ENCODE measurements at regions not wholly inside any gene's neighbourhood (a gene's known extent, or its start where the extent isn't known, plus 50 kb on each side); places are given as distances from the start of the nearest gene placed in this dataset.

DNA sequence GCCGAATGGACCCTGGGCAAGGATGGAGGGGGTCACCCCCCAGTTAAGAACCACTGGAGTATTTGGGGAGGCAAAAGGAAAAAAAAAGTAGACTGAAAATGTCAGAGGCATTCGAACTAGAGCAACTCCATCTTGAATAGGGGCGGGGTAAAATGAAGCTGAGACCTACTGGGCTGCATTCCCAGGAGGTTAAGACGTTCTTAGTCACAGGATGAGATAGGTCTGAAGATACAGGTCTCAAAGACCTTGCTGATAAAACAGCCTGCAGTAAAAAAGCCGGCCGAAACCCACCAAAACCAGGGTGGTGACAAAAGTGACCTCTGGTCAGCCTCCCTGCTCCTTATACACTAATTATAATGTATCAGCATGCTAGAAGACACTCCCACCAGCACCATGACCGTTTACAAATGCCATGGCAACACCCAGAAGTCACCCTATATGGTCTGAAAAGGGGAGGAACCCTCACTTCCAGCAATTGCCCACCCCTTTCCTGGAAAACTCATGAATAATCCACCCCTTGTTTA, 70.4 kb upstream of the KCNG1 start (continued):
- TF ChIP-seq JUN (IDR thresholded peaks at IDR 0.05; ENCODE audit: borderline replicate concordance, low read depth, low read length) (no peak), JUN (CRISPR knock-in tag; IDR thresholded peaks at IDR 0.05; ENCODE audit: borderline replicate concordance) (no peak), ZFPM2 (CRISPR knock-in tag; IDR thresholded peaks at IDR 0.05) (no peak), POLR2AphosphoS5 (IDR thresholded peaks at IDR 0.05; ENCODE audit: control insufficient read depth, insufficient read depth, low read depth, low read length) (no peak), WHSC1 (IDR thresholded peaks at IDR 0.05; ENCODE audit: low read length) (no peak), SREBF1 (IDR thresholded peaks at IDR 0.05; ENCODE audit: borderline replicate concordance, low read depth, low read length) (no peak), TEAD4 (IDR thresholded peaks at IDR 0.05; ENCODE audit: low read length) (no peak), TEAD4 (CRISPR knock-in tag; IDR thresholded peaks at IDR 0.05; ENCODE audit: borderline replicate concordance) (no peak), FIP1L1 (IDR thresholded peaks at IDR 0.05; ENCODE audit: low read depth, low read length, poor library complexity, severe bottlenecking) (no peak), RB1 (IDR thresholded peaks at IDR 0.05; ENCODE audit: low read depth) (no peak), CBFA2T2 (conservative IDR thresholded peaks at IDR 0.05) (no peak), ZNF316 (IDR thresholded peaks at IDR 0.05) (no peak), SNIP1 (IDR thresholded peaks at IDR 0.05; ENCODE audit: low read depth) (no peak), PTRF (tag; IDR thresholded peaks at IDR 0.05) (no peak)
- TF ChIP-seq, protein P1, sequence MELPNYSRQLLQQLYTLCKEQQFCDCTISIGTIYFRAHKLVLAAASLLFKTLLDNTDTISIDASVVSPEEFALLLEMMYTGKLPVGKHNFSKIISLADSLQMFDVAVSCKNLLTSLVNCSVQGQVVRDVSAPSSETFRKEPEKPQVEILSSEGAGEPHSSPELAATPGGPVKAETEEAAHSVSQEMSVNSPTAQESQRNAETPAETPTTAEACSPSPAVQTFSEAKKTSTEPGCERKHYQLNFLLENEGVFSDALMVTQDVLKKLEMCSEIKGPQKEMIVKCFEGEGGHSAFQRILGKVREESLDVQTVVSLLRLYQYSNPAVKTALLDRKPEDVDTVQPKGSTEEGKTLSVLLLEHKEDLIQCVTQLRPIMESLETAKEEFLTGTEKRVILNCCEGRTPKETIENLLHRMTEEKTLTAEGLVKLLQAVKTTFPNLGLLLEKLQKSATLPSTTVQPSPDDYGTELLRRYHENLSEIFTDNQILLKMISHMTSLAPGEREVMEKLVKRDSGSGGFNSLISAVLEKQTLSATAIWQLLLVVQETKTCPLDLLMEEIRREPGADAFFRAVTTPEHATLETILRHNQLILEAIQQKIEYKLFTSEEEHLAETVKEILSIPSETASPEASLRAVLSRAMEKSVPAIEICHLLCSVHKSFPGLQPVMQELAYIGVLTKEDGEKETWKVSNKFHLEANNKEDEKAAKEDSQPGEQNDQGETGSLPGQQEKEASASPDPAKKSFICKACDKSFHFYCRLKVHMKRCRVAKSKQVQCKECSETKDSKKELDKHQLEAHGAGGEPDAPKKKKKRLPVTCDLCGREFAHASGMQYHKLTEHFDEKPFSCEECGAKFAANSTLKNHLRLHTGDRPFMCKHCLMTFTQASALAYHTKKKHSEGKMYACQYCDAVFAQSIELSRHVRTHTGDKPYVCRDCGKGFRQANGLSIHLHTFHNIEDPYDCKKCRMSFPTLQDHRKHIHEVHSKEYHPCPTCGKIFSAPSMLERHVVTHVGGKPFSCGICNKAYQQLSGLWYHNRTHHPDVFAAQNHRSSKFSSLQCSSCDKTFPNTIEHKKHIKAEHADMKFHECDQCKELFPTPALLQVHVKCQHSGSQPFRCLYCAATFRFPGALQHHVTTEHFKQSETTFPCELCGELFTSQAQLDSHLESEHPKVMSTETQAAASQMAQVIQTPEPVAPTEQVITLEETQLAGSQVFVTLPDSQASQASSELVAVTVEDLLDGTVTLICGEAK (IDR thresholded peaks at IDR 0.05): no peak
- TF ChIP-seq, protein P1 (CRISPR knock-in tag; IDR thresholded peaks at IDR 0.05): no peak
- TF ChIP-seq, protein P2, sequence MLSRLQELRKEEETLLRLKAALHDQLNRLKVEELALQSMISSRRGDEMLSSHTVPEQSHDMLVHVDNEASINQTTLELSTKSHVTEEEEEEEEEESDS (CRISPR knock-in tag; IDR thresholded peaks at IDR 0.05): no peak
- TF ChIP-seq, protein P3, sequence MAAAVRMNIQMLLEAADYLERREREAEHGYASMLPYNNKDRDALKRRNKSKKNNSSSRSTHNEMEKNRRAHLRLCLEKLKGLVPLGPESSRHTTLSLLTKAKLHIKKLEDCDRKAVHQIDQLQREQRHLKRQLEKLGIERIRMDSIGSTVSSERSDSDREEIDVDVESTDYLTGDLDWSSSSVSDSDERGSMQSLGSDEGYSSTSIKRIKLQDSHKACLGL (CRISPR knock-in tag; IDR thresholded peaks at IDR 0.05; ENCODE audit: borderline replicate concordance, poor library complexity, severe bottlenecking): no peak
- TF ChIP-seq, protein P4, sequence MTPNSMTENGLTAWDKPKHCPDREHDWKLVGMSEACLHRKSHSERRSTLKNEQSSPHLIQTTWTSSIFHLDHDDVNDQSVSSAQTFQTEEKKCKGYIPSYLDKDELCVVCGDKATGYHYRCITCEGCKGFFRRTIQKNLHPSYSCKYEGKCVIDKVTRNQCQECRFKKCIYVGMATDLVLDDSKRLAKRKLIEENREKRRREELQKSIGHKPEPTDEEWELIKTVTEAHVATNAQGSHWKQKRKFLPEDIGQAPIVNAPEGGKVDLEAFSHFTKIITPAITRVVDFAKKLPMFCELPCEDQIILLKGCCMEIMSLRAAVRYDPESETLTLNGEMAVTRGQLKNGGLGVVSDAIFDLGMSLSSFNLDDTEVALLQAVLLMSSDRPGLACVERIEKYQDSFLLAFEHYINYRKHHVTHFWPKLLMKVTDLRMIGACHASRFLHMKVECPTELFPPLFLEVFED (CRISPR knock-in tag; conservative IDR thresholded peaks at IDR 0.05): peak; percentile 70; the same call in 1 of the 2 replicates

Data from K562 (cell line).